Activated CD4-positive, alpha-beta T cell treated with anti-CD3 and anti-CD28 coated beads for 36 hours (primary cell): ENCODE measurements at regions not wholly inside any gene's neighbourhood (a gene's known extent, or its start where the extent isn't known, plus 50 kb on each side); places are given as distances from the start of the nearest gene placed in this dataset.

Experiments used
- ATAC-seq: fragments of 200-7000 bp; cut with Tn5 transposase; one replicate; pipeline ENCODE4 v1.10.0; 2021; ENCODE audit warnings: mild to moderate bottlenecking, moderate library complexity
- CTCF ChIA-PET: fragments of 350-600 bp; sonication (Branson Sonifier 250); formaldehyde crosslinking; loops from one replicate; lab custom pipeline; 2021; ENCODE audit warnings: antibody characterized with exemption; lab: Charles Lee
- POLR2A ChIA-PET: fragments of 350-600 bp; sonication (Branson Sonifier 250); formaldehyde crosslinking; loops from one replicate; lab custom pipeline; 2021; ENCODE audit warnings: antibody characterized with exemption, inconsistent platforms; lab: Charles Lee
- DNase-seq: peaks from one replicate; pipeline ENCODE4 v3.0.0-alpha.2; 2020
- H3K27ac Mint-ChIP-seq: one replicate; pipeline ENCODE4 v1.8.0; 2021; ENCODE audit warnings: mixed read lengths
- H3K27me3 Mint-ChIP-seq: one replicate; pipeline ENCODE4 v1.8.0; 2021; ENCODE audit warnings: mixed read lengths
- H3K36me3 Mint-ChIP-seq: one replicate; pipeline ENCODE4 v1.8.0; 2021; ENCODE audit warnings: low read depth, mixed read lengths
- H3K4me1 Mint-ChIP-seq: one replicate; pipeline ENCODE4 v1.8.0; 2021; ENCODE audit warnings: mixed read lengths
- H3K4me3 Mint-ChIP-seq: one replicate; pipeline ENCODE4 v1.8.0; 2021; ENCODE audit warnings: mild to moderate bottlenecking, moderate library complexity, mixed read lengths
- H3K9me3 Mint-ChIP-seq: one replicate; pipeline ENCODE4 v1.8.0; 2021; ENCODE audit warnings: low read depth, mixed read lengths
- intact Hi-C, 2 experiments: fragments of 100-400 bp; cut with DNase I in 1 of 2; cut with micrococcal nuclease in 1 of 2; formaldehyde crosslinking; loops; one replicate each; pipeline versions ENCODE4 v1.14.2 to v1.15.1; 2022 to 2024; cut with DNase I, micrococcal nuclease

DNA sequence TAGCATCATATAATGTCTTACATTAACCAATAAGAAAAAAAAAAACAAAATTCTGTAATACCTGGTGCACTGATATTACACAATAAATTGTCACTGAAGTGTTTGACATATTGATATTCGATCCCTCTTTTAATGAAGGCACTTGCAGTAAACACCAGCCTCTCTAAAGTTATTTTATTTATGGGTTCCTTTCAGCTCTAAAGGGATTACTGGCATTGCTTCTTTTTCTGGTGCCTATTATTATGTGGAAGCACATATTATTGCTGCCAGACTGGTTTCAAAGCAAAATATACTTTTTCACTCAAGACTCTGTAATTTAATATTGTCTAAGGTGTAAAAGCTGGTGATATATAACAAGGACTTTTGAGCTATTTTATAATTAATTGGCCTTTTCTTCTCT, 1090.5 kb downstream of the TRHDE start:
- H3K36me3 Mint-ChIP-seq, result no peaks in the 10 kb centered on the region
- H3K27ac Mint-ChIP-seq, result no peak overlapping the region
- H3K4me3 Mint-ChIP-seq, result no peak overlapping the region
- no peaks in the 10 kb centered on the region for H3K4me1 Mint-ChIP-seq
- no peak for ATAC-seq
- CTCF ChIA-PET, result interaction anchor here (0.5 kb wide), 1 partner anchor 306 kb away, joined by 3 read pairs; no protein-coding TSS in a partner anchor
- no peaks in the 10 kb centered on the region for H3K27me3 Mint-ChIP-seq
- H3K9me3 Mint-ChIP-seq, result peaks cover 7% of the 10 kb centered on the region
- POLR2A ChIA-PET, result no interaction called here
- intact Hi-C loops, result no loop called here
- no peak for DNase-seq

DNA sequence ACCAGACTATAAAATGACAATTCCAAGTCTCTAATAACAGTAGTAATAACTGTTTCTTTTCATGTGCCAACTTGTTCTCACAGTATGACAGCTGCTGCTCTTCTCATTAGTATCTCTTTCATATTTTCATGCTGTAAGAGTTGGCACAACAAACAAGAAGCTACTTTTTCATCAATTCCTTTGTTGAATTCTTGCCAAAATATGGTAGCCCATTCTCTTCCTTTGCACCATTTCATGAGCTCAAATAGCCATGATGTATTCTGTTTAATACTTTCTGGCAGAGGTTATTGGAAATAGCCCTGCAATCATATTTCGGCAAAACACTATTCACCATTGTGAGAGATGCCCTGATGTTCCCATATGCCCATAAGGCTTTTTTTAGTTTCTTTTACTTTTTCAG, 1100.7 kb downstream of the TRHDE start:
- ATAC-seq (no peak), DNase-seq (no peak)
- H3K27me3 Mint-ChIP-seq, result no peaks in the 10 kb centered on the region
- intact Hi-C loops, result no loop called here
- no peak overlapping the region for H3K4me3 Mint-ChIP-seq
- POLR2A ChIA-PET, result no interaction called here
- no peak overlapping the region for H3K27ac Mint-ChIP-seq
- H3K9me3 Mint-ChIP-seq, result peaks cover 13% of the 10 kb centered on the region
- no peaks in the 10 kb centered on the region for H3K36me3 Mint-ChIP-seq
- CTCF ChIA-PET, result no interaction called here
- no peaks in the 10 kb centered on the region for H3K4me1 Mint-ChIP-seq

DNA sequence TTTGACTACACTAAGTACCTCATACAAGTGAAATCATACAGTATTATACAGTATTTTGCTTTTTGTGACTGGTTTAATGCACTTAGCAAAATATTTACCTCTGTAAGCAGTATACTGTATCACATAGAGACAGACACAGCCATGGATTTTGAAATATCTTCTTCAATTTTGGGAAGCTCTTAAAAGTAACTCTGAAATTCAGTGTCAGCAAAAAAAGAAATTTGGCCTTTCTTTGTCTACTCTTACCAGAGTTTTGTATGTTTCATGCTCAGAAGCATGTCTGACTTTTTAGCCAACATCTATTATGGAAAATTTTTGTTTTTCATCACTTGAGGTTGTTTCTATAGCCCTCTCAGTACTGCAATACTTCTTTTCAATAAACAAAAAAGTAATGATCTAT, 1102.2 kb downstream of the TRHDE start:
- no peaks in the 10 kb centered on the region for H3K27me3 Mint-ChIP-seq
- no peak overlapping the region for H3K27ac Mint-ChIP-seq
- no peak overlapping the region for H3K4me3 Mint-ChIP-seq
- CTCF ChIA-PET, result no interaction called here
- POLR2A ChIA-PET, result no interaction called here
- H3K9me3 Mint-ChIP-seq, result peaks cover 11% of the 10 kb centered on the region
- no peaks in the 10 kb centered on the region for H3K4me1 Mint-ChIP-seq
- DNase-seq (no peak), ATAC-seq (no peak)
- intact Hi-C loops, result no loop called here
- H3K36me3 Mint-ChIP-seq, result no peaks in the 10 kb centered on the region

DNA sequence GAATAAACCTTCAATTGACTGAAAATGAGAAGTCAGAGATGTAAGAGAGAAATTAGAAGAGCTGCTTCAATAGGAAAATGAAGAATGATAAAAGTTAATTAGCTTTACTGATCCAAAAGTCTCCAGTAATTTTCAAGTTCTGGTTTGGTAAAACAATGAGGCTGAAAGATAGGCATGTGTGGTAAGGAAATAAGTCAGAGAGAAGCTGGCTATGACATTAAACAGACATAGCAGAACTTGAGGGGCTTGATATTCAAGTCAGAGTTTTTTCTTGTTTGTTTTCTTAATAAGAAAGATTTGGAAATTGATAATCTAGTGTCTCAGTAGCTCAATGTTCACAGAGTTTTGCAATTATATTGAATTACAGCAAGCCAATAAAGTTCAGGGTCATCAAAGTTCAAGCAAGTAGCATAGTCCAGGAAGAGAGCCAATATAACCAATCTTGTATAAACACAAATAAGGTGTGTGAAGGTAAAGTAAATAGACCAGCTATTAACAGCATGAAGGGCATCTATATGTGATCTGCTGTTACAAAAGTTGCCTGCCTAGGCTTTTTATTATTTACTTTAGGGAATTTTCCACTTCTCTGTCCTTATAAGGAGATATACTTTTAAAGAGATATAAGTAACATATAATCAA, 1111.5 kb downstream of the TRHDE start:
- ATAC-seq (no peak), DNase-seq (no peak)
- ChIA-PET CTCF (interaction anchor here (0.6 kb wide), 1 partner anchor 238 kb away, joined by 3 read pairs; no protein-coding TSS in a partner anchor), POLR2A (no interaction called here)
- no peaks in the 10 kb centered on the region for H3K4me1 Mint-ChIP-seq
- intact Hi-C loops, result no loop called here
- no peaks in the 10 kb centered on the region for H3K27me3 Mint-ChIP-seq
- H3K36me3 Mint-ChIP-seq, result no peaks in the 10 kb centered on the region
- no peak overlapping the region for H3K4me3 Mint-ChIP-seq
- no peak overlapping the region for H3K27ac Mint-ChIP-seq
- no peaks in the 10 kb centered on the region for H3K9me3 Mint-ChIP-seq

DNA sequence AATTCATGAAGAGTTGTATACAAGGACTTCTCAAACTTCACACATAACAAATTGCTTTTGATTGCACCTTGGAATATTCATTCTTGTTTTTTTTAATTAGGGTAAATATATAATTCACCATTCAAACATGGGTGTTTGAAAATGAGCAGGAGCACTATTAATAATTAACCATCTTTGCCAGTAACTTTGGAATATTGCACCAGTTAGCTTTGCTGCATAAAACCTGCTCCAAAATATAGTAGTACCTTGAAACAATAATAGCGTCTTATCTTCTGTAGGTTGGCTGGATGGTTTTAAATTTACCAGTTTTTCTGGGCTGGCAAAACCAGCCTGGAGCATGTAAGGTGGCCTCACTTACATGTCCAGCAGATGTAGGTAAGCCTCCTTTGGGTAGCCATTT, 1112.4 kb downstream of the TRHDE start:
- Mint-ChIP-seq H3K27me3 (no peaks in the 10 kb centered on the region), H3K36me3 (no peaks in the 10 kb centered on the region), H3K27ac (no peak overlapping the region), H3K4me3 (no peak overlapping the region), H3K9me3 (no peaks in the 10 kb centered on the region), H3K4me1 (no peaks in the 10 kb centered on the region)
- ChIA-PET CTCF (no interaction called here), POLR2A (no interaction called here)
- ATAC-seq, result no peak
- DNase-seq, result no peak
- intact Hi-C loops, result no loop called here

DNA sequence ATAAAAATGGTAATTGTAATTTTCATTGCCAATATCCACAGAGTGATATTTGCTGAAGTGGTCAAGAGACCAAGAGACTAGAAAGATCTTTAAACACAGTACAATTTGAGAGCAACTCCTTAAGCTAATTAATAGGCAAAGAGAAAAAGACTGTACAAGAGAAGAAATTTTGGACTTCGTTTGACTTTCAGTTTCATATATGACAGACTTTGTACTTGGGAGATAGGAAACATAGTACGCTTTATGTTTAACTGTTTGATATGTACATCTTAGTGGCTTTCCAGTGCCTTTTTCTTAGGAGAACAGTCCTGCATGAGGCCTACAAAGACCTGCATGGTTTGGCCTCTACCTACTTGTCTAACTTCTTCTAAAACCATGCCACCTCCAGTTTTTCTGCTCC, 1118.1 kb downstream of the TRHDE start:
- Mint-ChIP-seq H3K27me3 (no peaks in the 10 kb centered on the region), H3K36me3 (no peaks in the 10 kb centered on the region), H3K9me3 (peaks cover 3% of the 10 kb centered on the region), H3K4me1 (no peaks in the 10 kb centered on the region), H3K27ac (no peak overlapping the region), H3K4me3 (no peak overlapping the region)
- intact Hi-C loops, result no loop called here
- ChIA-PET POLR2A (no interaction called here), CTCF (interaction anchor here (0.6 kb wide), 1 partner anchor 710 kb away, joined by 4 read pairs; no protein-coding TSS in a partner anchor)
- ATAC-seq, result no peak
- DNase-seq, result no peak

DNA sequence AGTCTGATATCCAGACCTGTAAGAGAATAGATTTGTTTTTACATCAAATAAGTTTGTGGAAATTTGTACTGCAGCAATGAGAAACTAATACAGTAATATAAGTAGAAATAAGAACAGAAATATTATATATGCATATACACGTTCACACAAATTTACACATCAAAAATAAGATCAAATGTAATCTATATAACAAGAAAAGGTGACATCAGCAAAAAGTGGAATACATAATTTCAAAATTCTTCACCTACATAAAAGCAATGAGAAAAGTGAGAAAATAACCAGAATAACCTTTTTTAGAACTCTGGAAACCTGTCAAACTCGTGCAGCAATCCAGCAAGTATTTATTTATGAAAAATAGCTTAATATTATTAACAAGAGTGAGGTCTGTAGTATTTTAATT, 1124.6 kb upstream of the ATXN7L3B start:
- ATAC-seq (no peak), DNase-seq (no peak)
- CTCF ChIA-PET, result no interaction called here
- Mint-ChIP-seq H3K4me3 (no peak overlapping the region), H3K27me3 (no peaks in the 10 kb centered on the region), H3K4me1 (no peaks in the 10 kb centered on the region), H3K27ac (no peak overlapping the region), H3K36me3 (no peaks in the 10 kb centered on the region), H3K9me3 (peaks cover 24% of the 10 kb centered on the region)
- intact Hi-C loops, result no loop called here
- POLR2A ChIA-PET, result no interaction called here

DNA sequence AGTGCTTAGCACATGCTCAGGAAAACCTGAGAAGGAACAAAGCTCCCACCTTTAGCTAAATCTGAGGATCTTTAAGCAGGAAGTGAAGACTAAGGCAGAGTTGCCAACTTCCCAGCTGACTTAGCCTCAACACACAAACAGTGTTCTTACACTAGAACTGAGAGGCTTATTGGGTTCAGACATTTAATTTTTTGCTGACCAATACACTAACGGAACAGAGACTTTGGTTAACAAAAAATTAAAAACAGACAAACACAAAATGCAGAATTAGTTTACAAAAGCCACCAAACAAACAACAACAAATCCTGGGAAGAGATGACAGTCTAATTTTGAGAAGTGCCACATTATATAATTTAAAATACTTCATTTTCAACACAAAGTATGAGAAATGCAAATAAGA, 1123.7 kb upstream of the ATXN7L3B start:
- ATAC-seq, result no peak
- ChIA-PET CTCF (no interaction called here), POLR2A (no interaction called here)
- H3K9me3 Mint-ChIP-seq, result peaks cover 22% of the 10 kb centered on the region
- intact Hi-C loops, result no loop called here
- no peak for DNase-seq
- no peaks in the 10 kb centered on the region for H3K4me1 Mint-ChIP-seq
- H3K27me3 Mint-ChIP-seq, result no peaks in the 10 kb centered on the region
- H3K27ac Mint-ChIP-seq, result no peak overlapping the region
- H3K4me3 Mint-ChIP-seq, result no peak overlapping the region
- no peaks in the 10 kb centered on the region for H3K36me3 Mint-ChIP-seq

DNA sequence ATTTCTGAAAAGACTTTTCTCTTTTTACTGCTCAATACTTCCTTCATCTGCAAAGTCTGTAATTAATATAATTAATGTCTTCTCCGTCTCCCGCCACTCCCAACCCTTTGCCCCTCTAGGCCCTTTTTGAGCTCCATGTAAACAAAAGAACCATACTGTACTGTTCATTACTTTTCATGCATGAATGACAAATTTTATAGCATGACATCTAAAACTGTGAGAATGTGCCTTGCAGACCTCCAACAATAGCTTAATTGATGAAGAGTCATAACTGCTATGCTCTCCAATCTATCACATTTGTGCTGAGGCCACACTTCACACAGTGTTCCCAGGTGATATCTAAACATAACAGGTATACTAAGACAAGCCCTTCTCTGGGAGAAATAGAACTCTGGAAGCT, 1122.7 kb upstream of the ATXN7L3B start:
- POLR2A ChIA-PET, result no interaction called here
- ATAC-seq (no peak), DNase-seq (no peak)
- intact Hi-C loops, result no loop called here
- H3K36me3 Mint-ChIP-seq, result no peaks in the 10 kb centered on the region
- H3K4me3 Mint-ChIP-seq, result no peak overlapping the region
- no peaks in the 10 kb centered on the region for H3K4me1 Mint-ChIP-seq
- no peaks in the 10 kb centered on the region for H3K27me3 Mint-ChIP-seq
- CTCF ChIA-PET, result no interaction called here
- H3K9me3 Mint-ChIP-seq, result peaks cover 22% of the 10 kb centered on the region
- no peak overlapping the region for H3K27ac Mint-ChIP-seq

DNA sequence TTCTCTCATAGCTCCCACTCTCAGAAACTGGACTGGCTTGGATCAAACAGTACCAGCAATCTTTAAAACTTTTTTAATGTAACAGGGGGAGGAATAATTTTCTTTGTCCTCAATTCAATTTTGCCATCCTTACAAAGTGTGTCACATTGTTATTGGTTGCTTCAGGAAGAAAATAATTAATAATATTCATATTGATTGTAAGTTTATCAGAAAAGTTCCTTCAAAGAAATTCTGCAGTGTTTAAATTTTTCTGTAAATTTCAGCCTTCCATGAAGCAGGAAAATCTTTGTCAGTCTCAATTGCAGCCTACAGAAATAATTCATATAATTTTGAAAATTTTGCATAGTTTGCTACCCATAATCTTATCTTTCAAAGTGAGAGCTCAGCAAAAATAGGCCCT, 1119.1 kb upstream of the ATXN7L3B start:
- intact Hi-C loops, result no loop called here
- peaks cover 2% of the 10 kb centered on the region for H3K4me1 Mint-ChIP-seq
- ATAC-seq (no peak), DNase-seq (no peak)
- H3K36me3 Mint-ChIP-seq, result no peaks in the 10 kb centered on the region
- ChIA-PET POLR2A (no interaction called here), CTCF (interaction anchor here (0.7 kb wide), 1 partner anchor 375 kb away, joined by 3 read pairs; no protein-coding TSS in a partner anchor)
- H3K4me3 Mint-ChIP-seq, result no peak overlapping the region
- peaks cover 19% of the 10 kb centered on the region for H3K9me3 Mint-ChIP-seq
- H3K27me3 Mint-ChIP-seq, result no peaks in the 10 kb centered on the region
- no peak overlapping the region for H3K27ac Mint-ChIP-seq

DNA sequence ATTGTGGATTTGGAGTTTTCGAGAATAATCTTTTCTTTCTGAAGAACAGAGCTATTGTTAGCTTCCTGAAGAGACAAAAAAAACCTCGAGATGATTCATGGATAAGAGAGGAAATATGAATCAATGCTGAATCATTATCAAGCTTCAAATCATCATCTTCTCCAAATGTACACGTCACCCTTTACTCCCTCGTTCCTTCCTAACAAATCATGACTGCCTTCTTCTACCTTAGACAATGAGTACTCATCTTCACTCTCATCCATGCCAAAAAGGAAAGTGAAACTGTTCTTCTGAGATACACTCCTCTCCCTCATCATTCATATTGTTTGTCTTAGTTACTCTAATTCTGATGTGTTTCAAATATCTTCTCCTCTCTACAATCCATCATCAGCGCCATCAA, 1115.8 kb upstream of the ATXN7L3B start:
- peaks cover 2% of the 10 kb centered on the region for H3K4me1 Mint-ChIP-seq
- no peak overlapping the region for H3K4me3 Mint-ChIP-seq
- intact Hi-C loops, result no loop called here
- H3K27me3 Mint-ChIP-seq, result no peaks in the 10 kb centered on the region
- no peak overlapping the region for H3K27ac Mint-ChIP-seq
- ChIA-PET CTCF (no interaction called here), POLR2A (no interaction called here)
- DNase-seq (no peak), ATAC-seq (peak; percentile 65)
- peaks cover 18% of the 10 kb centered on the region for H3K9me3 Mint-ChIP-seq
- H3K36me3 Mint-ChIP-seq, result no peaks in the 10 kb centered on the region

DNA sequence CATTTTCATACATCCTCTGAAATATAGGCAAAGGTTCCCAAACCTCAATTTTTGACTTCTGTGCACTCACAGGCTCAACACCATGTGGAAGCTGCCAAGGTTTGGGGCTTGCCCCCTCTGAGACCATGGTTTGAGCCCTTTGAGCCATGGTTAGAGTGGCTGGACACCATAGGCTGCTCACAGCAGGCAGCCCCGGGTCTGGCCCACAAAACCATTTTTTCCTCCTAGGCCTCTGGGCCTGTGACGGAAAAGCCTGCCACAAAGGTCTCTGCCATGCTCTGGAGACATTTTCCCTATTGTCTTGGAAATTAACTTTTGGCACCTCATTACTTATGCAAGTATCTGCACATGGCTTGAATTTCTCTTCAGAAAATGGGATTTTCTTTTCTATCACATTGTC, 1113.2 kb upstream of the ATXN7L3B start:
- CTCF ChIA-PET, result interaction anchor here (0.9 kb wide), 1 partner anchor 25 kb away, joined by 3 read pairs; no protein-coding TSS in a partner anchor

More for the DNA sequence above, 1113.2 kb upstream of the ATXN7L3B start:
- H3K36me3 Mint-ChIP-seq, result no peaks in the 10 kb centered on the region
- intact Hi-C loops, result no loop called here
- peaks cover 2% of the 10 kb centered on the region for H3K4me1 Mint-ChIP-seq
- ATAC-seq (no peak), DNase-seq (no peak)
- H3K27ac Mint-ChIP-seq, result no peak overlapping the region
- no peaks in the 10 kb centered on the region for H3K27me3 Mint-ChIP-seq
- POLR2A ChIA-PET, result no interaction called here
- H3K4me3 Mint-ChIP-seq, result no peak overlapping the region
- peaks cover 15% of the 10 kb centered on the region for H3K9me3 Mint-ChIP-seq
